Astrocyte (in vitro differentiated cells and primary cell): ENCODE measurements at regions not wholly inside any gene's neighbourhood (a gene's known extent, or its start where the extent isn't known, plus 50 kb on each side); places are given as distances from the start of the nearest gene placed in this dataset.

Experiments used
- CTCF ChIP-seq: IDR thresholded peaks from 2 replicates; pipeline ENCODE4 v1.5.1; 2011; ENCODE audit warnings: low read depth, mild to moderate bottlenecking, inconsistent platforms, low read length, moderate library complexity; ENCODE audit not compliant: insufficient read depth
- EZH2 ChIP-seq: IDR thresholded peaks from 2 replicates; pipeline ENCODE4 v1.6.1; 2012; ENCODE audit warnings: mild to moderate bottlenecking, low read length, inconsistent platforms; ENCODE audit not compliant: insufficient read depth

GRCh38 chr14:83289896-83290295 lies 1756.2 kb upstream of the SEL1L start:
- TF ChIP-seq EZH2 (no peak), CTCF (no peak)
